HepG2 (cell line): ENCODE measurements at regions not wholly inside any gene's neighbourhood (a gene's known extent, or its start where the extent isn't known, plus 50 kb on each side); places are given as distances from the start of the nearest gene placed in this dataset.

Experiments used
- FOXK2 ChIP-seq: fragments of 450-650 bp; IDR thresholded peaks from 2 replicates; pipeline ENCODE4 v1.6.1; 2016
- GLI4 ChIP-seq: sonication (generic); formaldehyde crosslinking; IDR thresholded peaks from 2 replicates; pipeline ENCODE4 v1.5.1; 2020; ENCODE audit warnings: missing genetic modification reagents, mild to moderate bottlenecking, moderate library complexity, borderline replicate concordance
- HHEX ChIP-seq: IDR thresholded peaks from 2 replicates; pipeline ENCODE4 v1.6.1; 2016; ENCODE audit warnings: control low read depth
- IKZF4 ChIP-seq: sonication (generic); formaldehyde crosslinking; IDR thresholded peaks from 2 replicates; pipeline ENCODE4 v1.5.1; 2020; ENCODE audit warnings: borderline replicate concordance, mild to moderate bottlenecking, low read depth, missing genetic modification reagents; ENCODE audit errors: not compliant biosample characterization
- NFAT5 ChIP-seq: sonication (generic); formaldehyde crosslinking; IDR thresholded peaks from 2 replicates; pipeline ENCODE4 v1.4.0; 2020; ENCODE audit warnings: missing genetic modification reagents
- ZBTB42 ChIP-seq: sonication (generic); formaldehyde crosslinking; IDR thresholded peaks from 2 replicates; pipeline ENCODE4 v1.5.0; 2020; ENCODE audit warnings: mild to moderate bottlenecking, missing genetic modification reagents
- ZNF468 ChIP-seq: sonication (generic); formaldehyde crosslinking; IDR thresholded peaks from 2 replicates; pipeline ENCODE4 v1.8.0; 2022; ENCODE audit warnings: mild to moderate bottlenecking, moderate library complexity, missing genetic modification reagents
- ZNF639 ChIP-seq: conservative IDR thresholded peaks from 2 replicates; pipeline ENCODE4 v1.6.1; 2018; ENCODE audit warnings: missing genetic modification reagents
- ZSCAN21 ChIP-seq: sonication (generic); formaldehyde crosslinking; IDR thresholded peaks from 2 replicates; pipeline ENCODE4 v1.8.0; 2022; ENCODE audit warnings: mild to moderate bottlenecking, missing genetic modification reagents, moderate library complexity, borderline replicate concordance

GRCh38 chr14:104435147-104436046 is 144.2 kb upstream of the C14orf180 start (continued):
- TF ChIP-seq NFAT5 (CRISPR knock-in tag) (no peak), FOXK2 (no peak), ZSCAN21 (CRISPR knock-in tag) (no peak), ZNF639 (no peak), HHEX (CRISPR knock-in tag) (no peak), IKZF4 (no peak), ZBTB42 (CRISPR knock-in tag) (no peak), ZNF468 (CRISPR knock-in tag) (no peak), GLI4 (no peak)
